ENCODE measurements at regions not wholly inside any gene's neighbourhood (a gene's known extent, or its start where the extent isn't known, plus 50 kb on each side); places are given as distances from the start of the nearest gene placed in this dataset.

DNA sequence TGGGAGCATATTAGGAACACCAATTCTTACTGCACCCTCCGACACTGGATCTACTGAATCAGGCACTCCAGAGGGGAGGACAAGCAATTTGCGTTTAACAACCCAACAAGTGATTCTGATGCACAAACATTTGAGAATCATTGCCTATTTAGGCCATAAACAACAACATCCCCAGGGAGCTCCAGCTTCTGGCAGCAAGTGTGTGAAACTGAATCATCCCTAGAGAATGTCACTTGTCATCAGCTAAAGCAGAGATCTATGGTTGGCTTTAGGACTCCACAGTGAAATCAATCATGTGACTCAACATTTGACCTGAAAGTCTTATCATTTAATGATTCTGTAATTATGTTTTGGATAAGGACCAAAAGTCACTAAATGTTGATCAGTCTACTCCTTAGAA, 505.0 kb upstream of the FLRT2 start:
- TF ChIP-seq, protein P1, sequence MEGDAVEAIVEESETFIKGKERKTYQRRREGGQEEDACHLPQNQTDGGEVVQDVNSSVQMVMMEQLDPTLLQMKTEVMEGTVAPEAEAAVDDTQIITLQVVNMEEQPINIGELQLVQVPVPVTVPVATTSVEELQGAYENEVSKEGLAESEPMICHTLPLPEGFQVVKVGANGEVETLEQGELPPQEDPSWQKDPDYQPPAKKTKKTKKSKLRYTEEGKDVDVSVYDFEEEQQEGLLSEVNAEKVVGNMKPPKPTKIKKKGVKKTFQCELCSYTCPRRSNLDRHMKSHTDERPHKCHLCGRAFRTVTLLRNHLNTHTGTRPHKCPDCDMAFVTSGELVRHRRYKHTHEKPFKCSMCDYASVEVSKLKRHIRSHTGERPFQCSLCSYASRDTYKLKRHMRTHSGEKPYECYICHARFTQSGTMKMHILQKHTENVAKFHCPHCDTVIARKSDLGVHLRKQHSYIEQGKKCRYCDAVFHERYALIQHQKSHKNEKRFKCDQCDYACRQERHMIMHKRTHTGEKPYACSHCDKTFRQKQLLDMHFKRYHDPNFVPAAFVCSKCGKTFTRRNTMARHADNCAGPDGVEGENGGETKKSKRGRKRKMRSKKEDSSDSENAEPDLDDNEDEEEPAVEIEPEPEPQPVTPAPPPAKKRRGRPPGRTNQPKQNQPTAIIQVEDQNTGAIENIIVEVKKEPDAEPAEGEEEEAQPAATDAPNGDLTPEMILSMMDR (IDR thresholded peaks at IDR 0.05; ENCODE audit: insufficient read depth, missing control alignments), result no peak
- DNase-seq (ENCODE audit: insufficient read length, low spot score) (no peak), FAIRE-seq (no peak)

DNA sequence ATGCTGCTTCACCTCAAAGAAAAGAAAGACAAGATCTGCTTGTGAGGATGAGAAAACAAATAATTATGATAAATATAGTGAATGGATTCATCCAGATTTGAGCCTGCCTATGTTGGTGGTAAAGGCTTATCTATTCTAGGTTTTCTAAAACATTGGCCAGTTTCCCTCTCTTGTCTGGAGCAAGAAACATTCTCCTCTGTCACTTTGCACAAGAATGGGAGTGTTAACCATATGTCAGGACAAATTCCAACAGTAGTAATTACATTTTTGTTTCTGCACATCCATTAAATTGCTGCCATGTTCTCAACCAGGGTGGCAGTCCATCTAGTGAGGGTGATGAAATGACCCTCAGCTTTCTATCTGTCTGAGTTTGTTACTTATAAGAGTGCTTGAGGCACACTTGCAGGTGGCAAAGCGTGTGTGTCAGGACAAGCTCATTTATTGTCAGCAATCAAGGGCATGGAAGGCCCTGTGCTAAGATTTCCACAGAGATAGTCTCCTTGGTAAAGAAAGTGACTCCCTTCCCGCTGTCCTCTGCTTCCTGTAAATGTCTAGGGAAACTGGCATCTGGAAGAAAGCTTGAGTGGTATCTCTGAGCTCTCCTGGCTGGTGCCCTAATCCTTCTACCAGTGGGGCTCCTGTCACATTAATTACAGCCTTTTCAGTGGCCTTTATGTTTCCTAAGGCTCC, 502.1 kb upstream of the FLRT2 start:
- FAIRE-seq, result no peak
- DNase-seq (ENCODE audit: insufficient read length, low spot score), result no peak
- TF ChIP-seq, protein P1 (IDR thresholded peaks at IDR 0.05; ENCODE audit: insufficient read depth, missing control alignments), result no peak

DNA sequence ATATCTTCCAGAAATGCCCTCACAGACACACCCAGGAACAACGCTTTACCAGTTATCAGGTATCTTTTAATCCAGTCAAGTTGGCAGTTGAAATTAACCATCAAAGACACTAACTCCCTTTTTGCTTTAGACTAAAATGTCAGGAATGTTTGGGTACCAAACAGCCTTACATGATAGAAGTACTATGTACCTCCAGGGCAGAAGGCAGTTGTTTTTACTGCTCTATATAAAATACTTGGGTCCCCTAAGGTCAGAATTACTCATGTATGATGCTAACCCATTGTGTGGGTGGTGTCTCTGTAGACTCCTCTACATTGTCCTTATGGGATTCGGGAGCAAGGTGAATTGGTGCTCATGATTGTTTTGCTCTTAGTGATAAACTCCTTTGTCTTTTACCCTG, 492.5 kb upstream of the FLRT2 start:
- no peak for FAIRE-seq
- TF ChIP-seq, protein P1 (IDR thresholded peaks at IDR 0.05; ENCODE audit: insufficient read depth, missing control alignments), result no peak
- DNase-seq (ENCODE audit: insufficient read length, low spot score), result no peak

DNA sequence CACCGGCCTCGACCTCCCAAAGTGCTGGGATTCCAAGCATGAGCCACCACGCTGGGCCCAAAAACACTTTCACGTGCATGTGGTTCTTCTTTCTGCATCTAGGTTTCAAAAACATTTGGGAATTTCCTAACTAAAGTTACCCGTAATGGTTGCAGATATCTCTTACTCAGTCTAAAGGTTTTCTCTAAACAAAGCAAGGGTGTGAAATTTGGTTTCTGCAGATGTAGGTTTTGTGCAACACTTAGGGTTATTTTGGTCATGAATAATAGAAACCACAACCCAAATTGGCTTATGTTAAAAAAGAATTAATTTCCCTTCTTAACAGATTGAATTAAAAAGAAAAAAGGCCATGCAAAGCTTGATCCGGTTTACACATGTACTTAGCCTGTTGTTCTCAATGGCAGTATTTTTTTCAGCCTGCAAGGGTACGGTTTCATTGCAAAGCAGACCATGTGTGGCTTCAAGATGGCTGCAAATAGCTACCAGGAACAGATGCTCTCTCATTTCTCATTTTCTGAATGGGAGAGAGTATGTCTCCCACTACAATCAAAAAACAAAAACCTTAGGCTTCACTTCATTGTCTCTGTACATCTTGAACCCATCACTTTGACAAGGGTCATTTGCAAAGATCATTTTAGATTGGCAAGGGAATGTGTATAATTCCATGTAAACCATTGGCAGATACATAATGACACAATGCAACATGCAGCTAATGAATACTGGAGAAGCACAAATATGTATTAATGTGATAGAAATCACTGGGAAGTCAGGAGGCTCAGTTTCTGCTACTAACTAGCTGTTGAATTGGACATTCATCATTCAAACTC, 491.2 kb upstream of the FLRT2 start:
- FAIRE-seq, result no peak
- TF ChIP-seq, protein P1 (IDR thresholded peaks at IDR 0.05; ENCODE audit: insufficient read depth, missing control alignments), result no peak
- DNase-seq (ENCODE audit: insufficient read length, low spot score), result no peak

DNA sequence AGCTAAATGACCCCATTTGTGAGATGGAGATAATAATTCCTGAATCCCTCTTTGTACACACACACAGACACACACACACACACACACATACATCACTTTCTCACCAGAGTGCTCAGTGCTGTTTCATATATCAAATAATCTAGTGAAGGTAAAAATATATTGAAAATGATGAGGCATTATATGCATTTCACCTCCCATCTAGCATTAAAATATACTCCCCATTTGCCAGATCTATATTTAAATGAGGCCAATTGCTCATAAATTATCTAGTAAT, 490.7 kb upstream of the FLRT2 start:
- TF ChIP-seq, protein P1 (IDR thresholded peaks at IDR 0.05; ENCODE audit: insufficient read depth, missing control alignments), result no peak
- DNase-seq (ENCODE audit: insufficient read length, low spot score) (no peak), FAIRE-seq (no peak)

DNA sequence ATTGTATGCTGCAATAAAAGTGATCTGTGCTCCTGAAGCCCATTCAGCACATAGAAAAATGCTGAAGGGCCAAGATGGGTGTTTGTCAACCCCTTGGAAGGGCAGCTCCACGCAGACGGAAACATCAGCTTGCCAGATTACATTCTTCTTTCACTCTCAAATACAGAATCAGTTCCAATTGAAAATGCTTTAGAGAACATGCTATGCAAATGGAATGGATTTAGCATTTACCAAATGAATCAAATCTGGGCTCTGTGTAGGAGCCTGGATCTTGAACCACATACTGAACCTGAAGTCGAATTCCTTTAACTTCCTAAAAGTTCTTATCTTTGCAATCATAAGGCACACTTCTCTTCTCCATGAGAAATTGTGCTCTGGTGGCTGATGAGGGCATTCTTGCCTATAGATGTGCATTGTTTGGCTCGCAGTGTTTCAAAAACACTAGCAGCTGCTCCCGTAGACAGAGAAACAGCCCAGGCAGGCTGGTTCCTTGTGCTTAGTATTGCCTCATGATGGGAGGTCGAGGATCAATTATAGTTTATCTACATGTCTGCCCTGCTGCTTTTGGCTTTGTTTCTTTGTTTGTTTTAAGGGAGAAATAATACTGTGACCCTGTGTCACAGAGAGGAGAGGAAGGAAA, 489.8 kb upstream of the FLRT2 start:
- TF ChIP-seq, protein P1 (IDR thresholded peaks at IDR 0.05; ENCODE audit: insufficient read depth, missing control alignments), result no peak
- DNase-seq (ENCODE audit: insufficient read length, low spot score) (no peak), FAIRE-seq (no peak)

DNA sequence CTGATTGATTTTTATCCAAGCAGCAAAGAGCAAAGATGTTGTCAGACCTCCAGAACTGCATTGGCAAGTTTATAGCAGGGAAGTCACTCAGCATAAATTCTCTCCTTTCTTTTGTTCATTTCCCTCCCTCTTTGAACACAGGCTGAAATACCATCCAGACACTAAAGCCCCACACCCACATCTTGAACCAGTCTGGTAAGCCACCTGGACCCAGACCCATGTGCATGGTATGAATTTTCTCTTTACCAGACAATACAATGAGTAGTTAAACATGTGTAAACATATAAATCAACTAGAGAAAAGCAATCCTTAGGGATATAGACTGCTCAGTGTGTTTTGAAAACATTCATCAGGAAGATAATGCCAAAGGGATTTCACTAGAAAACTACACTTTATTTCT, 488.3 kb upstream of the FLRT2 start:
- FAIRE-seq (no peak), DNase-seq (ENCODE audit: insufficient read length, low spot score) (no peak)
- TF ChIP-seq, protein P1 (IDR thresholded peaks at IDR 0.05; ENCODE audit: insufficient read depth, missing control alignments), result no peak
